IMR-90 (cell line): ENCODE measurements at regions not wholly inside any gene's neighbourhood (a gene's known extent, or its start where the extent isn't known, plus 50 kb on each side); places are given as distances from the start of the nearest gene placed in this dataset.
A peak's percentile ranks its signal among the peaks of the same experiment; 100 is the strongest.

Source experiments
- ATAC-seq: fragments of 200-7000 bp; cut with Tn5 transposase; 2 replicates; pipeline ENCODE4 v1.9.1; 2020; ENCODE audit warnings: low read depth, mild to moderate bottlenecking, moderate library complexity
- BruUV-seq: library from RNA; stranded (reverse); fragments of 400-500 nt; replicated peaks from 2 replicates; lab custom pipeline; 2021; lab: Mats Ljungman, UMichigan
- CTCF ChIA-PET: fragments of 300-600 bp; formaldehyde crosslinking; extraction: SDS; loops from one replicate; lab custom pipeline; 2021; ENCODE audit warnings: antibody characterized with exemption; lab: Yijun Ruan, JAX
- POLR2A ChIA-PET: fragments of 300-600 bp; sonication (Branson Sonifier 250); formaldehyde crosslinking; loops from one replicate; lab custom pipeline; 2022; ENCODE audit warnings: antibody characterized with exemption; ENCODE audit not compliant: unreplicated experiment; lab: Charles Lee
- DNase-seq: peaks from one replicate; pipeline ENCODE4 v3.0.0; 2013
- H2AFZ ChIP-seq: replicated peaks from 2 replicates; pipeline ENCODE3; 2013; ENCODE audit warnings: low read length, mild to moderate bottlenecking; ENCODE audit not compliant: poor library complexity
- H2AK5ac ChIP-seq: 2 replicates; pipeline ENCODE4 v1.6.1; 2013; ENCODE audit warnings: low read depth, low read length, inconsistent platforms
- H2AK9ac ChIP-seq: replicated peaks from 2 replicates; pipeline ENCODE3; 2013; ENCODE audit warnings: mild to moderate bottlenecking, low read depth, low read length, moderate library complexity; ENCODE audit not compliant: poor library complexity
- H2BK120ac ChIP-seq: 2 replicates; pipeline ENCODE4 v1.6.1; 2013; ENCODE audit warnings: low read depth, low read length, inconsistent platforms
- H2BK15ac ChIP-seq: 3 replicates; pipeline ENCODE4 v1.6.1; 2013; ENCODE audit warnings: low read depth, low read length, inconsistent platforms
- H2BK20ac ChIP-seq: 2 replicates; pipeline ENCODE4 v1.6.1; 2013; ENCODE audit warnings: low read depth, mild to moderate bottlenecking, inconsistent platforms, low read length, moderate library complexity
- H2BK5ac ChIP-seq: 2 replicates; pipeline ENCODE4 v1.6.1; 2013; ENCODE audit warnings: mild to moderate bottlenecking, low read depth, low read length, inconsistent platforms; ENCODE audit not compliant: poor library complexity, severe bottlenecking
- H3K14ac ChIP-seq: replicated peaks from 2 replicates; pipeline ENCODE4 v1.6.1; 2013; ENCODE audit warnings: low read depth, low read length, inconsistent platforms
- H3K18ac ChIP-seq: 2 replicates; pipeline ENCODE4 v1.6.1; 2013; ENCODE audit warnings: low read depth, low read length, control low read depth
- H3K23ac ChIP-seq: 2 replicates; pipeline ENCODE4 v1.6.1; 2013; ENCODE audit warnings: low read depth, low read length, inconsistent platforms
- H3K27ac ChIP-seq: 2 replicates; pipeline ENCODE4 v1.5.1; 2013; ENCODE audit warnings: mild to moderate bottlenecking, control low read depth, low read length; ENCODE audit not compliant: insufficient read depth
- H3K27me3 ChIP-seq: 2 replicates; pipeline ENCODE4 v1.6.1; 2013; ENCODE audit warnings: low read length; ENCODE audit not compliant: control insufficient read depth, insufficient read depth
- H3K36me3 ChIP-seq: 2 replicates; pipeline ENCODE4 v1.6.1; 2013; ENCODE audit warnings: low read length, mixed read lengths; ENCODE audit not compliant: control insufficient read depth, insufficient read depth
- H3K4ac ChIP-seq: 2 replicates; pipeline ENCODE4 v1.6.1; 2013; ENCODE audit warnings: low read depth, low read length, inconsistent platforms
- H3K4me1 ChIP-seq: 2 replicates; pipeline ENCODE4 v1.6.1; 2013; ENCODE audit warnings: low read length, mixed read lengths; ENCODE audit not compliant: control insufficient read depth, insufficient read depth
- H3K4me2 ChIP-seq: 2 replicates; pipeline ENCODE4 v1.6.1; 2013; ENCODE audit warnings: low read depth, mild to moderate bottlenecking, control low read depth, low read length, moderate library complexity
- H3K4me3 ChIP-seq: 2 replicates; pipeline ENCODE4 v1.5.1; 2013; ENCODE audit warnings: low read depth, mild to moderate bottlenecking, control low read depth, low read length, moderate library complexity; ENCODE audit not compliant: insufficient read depth
- H3K56ac ChIP-seq: 2 replicates; pipeline ENCODE4 v1.6.1; 2013; ENCODE audit warnings: low read length, inconsistent platforms; ENCODE audit not compliant: insufficient read depth; ENCODE audit errors: extremely low read depth
- H3K79me1 ChIP-seq, 2 experiments: 2 replicates each; pipeline ENCODE4 v1.6.1; 2013; ENCODE audit warnings: low read length in 2 of 2, inconsistent platforms in 1 of 2, low read depth in 1 of 2
- H3K9ac ChIP-seq: 2 replicates; pipeline ENCODE4 v1.6.1; 2013; ENCODE audit warnings: low read depth, low read length, control low read depth
- H3K9me1 ChIP-seq: 2 replicates; pipeline ENCODE4 v1.6.1; 2013; ENCODE audit warnings: low read length, inconsistent platforms; ENCODE audit not compliant: insufficient read depth
- H3K9me3 ChIP-seq: 2 replicates; pipeline ENCODE4 v1.6.1; 2013; ENCODE audit warnings: low read length; ENCODE audit not compliant: control insufficient read depth, insufficient read depth
- H4K20me1 ChIP-seq: 2 replicates; pipeline ENCODE4 v1.6.1; 2013; ENCODE audit warnings: low read length, inconsistent platforms; ENCODE audit not compliant: insufficient read depth
- H4K5ac ChIP-seq: 2 replicates; pipeline ENCODE4 v1.6.1; 2013; ENCODE audit warnings: mild to moderate bottlenecking, low read depth, low read length, control low read depth
- H4K8ac ChIP-seq, 2 experiments: 2 replicates each; pipeline ENCODE4 v1.6.1; 2013; ENCODE audit warnings: low read depth in 2 of 2, low read length in 2 of 2, control low read depth in 1 of 2, inconsistent platforms in 1 of 2
- H4K91ac ChIP-seq: 2 replicates; pipeline ENCODE4 v1.6.1; 2013; ENCODE audit warnings: low read depth, low read length, inconsistent platforms; ENCODE audit not compliant: insufficient read depth
- CHD1 ChIP-seq: IDR thresholded peaks from 2 replicates; pipeline ENCODE4 v1.6.1; 2012; ENCODE audit warnings: low read depth, low read length, improper control_type of control experiment
- WGBS, 2 experiments: methylation state at CpG; one replicate each; pipeline versions ENCODE4 v1.1.5 to v1.1.7; 2013; ENCODE audit warnings: missing lambda C conversion rate in 2 of 2; ENCODE audit not compliant: insufficient read length in 1 of 2; ENCODE audit errors: extremely low coverage in 2 of 2; 5-methylcytosine and 5-hydroxymethylcytosine counted together
- dilution Hi-C: fragments of 300-500 bp; cut with HindIII; formaldehyde crosslinking; loops from one replicate; pipeline ENCODE4 v1.14.3; 2018; ENCODE audit warnings: low sequenced_read_pairs; ENCODE audit not compliant: unreplicated experiment
- in situ Hi-C: fragments of 300-500 bp; cut with MboI; formaldehyde crosslinking; loops from 3 replicates; pipeline ENCODE4 v1.14.3; 2019; ENCODE audit warnings: low sequenced_read_pairs, inconsistent platforms, mixed read lengths
- intact Hi-C: fragments of 100-400 bp; cut with micrococcal nuclease; formaldehyde crosslinking; loops from 2 replicates; pipeline ENCODE4 v1.10.0; 2022

- Histone ChIP-seq H2AK5ac (no peak overlapping the region), H3K4me3 (no peak overlapping the region), H3K4me2 (no peak overlapping the region; the same call in 1 of the 2 replicates)
Measured at GRCh38 chr9:78989031-78989658, 582.6 kb upstream of the TLE4 start.

More at GRCh38 chr9:78989031-78989658, 582.6 kb upstream of the TLE4 start:
- Histone ChIP-seq H3K79me1 (no peaks in the 10 kb centered on the region), H4K91ac (no peak overlapping the region; the same call in 1 of the 2 replicates), H3K36me3 (no peaks in the 10 kb centered on the region), H3K9me1 (no peaks in the 10 kb centered on the region; the same call in 1 of the 2 replicates), H3K9ac (no peak overlapping the region), H2BK15ac (no peak overlapping the region), H3K14ac (no peak overlapping the region), H4K8ac (no peak overlapping the region), H2AFZ (no peak overlapping the region), H2BK5ac (no peak overlapping the region), H4K20me1 (no peaks in the 10 kb centered on the region), H3K23ac (no peak overlapping the region), H2AK9ac (no peak overlapping the region), H2BK20ac (peak overlapping the region; percentile 40; the same call in 1 of the 2 replicates), H3K4ac (no peak overlapping the region), H3K9me3 (no peaks in the 10 kb centered on the region), H4K5ac (no peak overlapping the region), H2BK120ac (peak overlapping the region; percentile 55), H3K27me3 (no peaks in the 10 kb centered on the region), H3K4me1 (peaks cover 5% of the 10 kb centered on the region; the same call in 1 of the 2 replicates), H3K27ac (no peak overlapping the region), H3K56ac (no peak overlapping the region), H3K18ac (no peak overlapping the region)
- TF ChIP-seq CHD1: no peak
- dilution Hi-C loops: no loop called here
- intact Hi-C loops: no loop called here
- DNase-seq (peak; percentile 22), ATAC-seq (no peak)
- WGBS, 2 experiments: 86% methylated on average over 1 of the region's 2 CpGs; no CpG with 5 or more reads in 1 of the 2 experiments
- in situ Hi-C loops: no loop called here
- BruUV-seq: no TSS peak
- POLR2A ChIA-PET: no interaction called here
- CTCF ChIA-PET: no interaction called here
